Prostate gland (tissue), 2 donors: ENCODE measurements at regions not wholly inside any gene's neighbourhood (a gene's known extent, or its start where the extent isn't known, plus 50 kb on each side); places are given as distances from the start of the nearest gene placed in this dataset.

Experiments
- DNase-seq: peaks from one replicate; pipeline ENCODE4 v3.0.0-alpha.2; 2019; ENCODE audit warnings: low spot score
- H3K27ac ChIP-seq, 2 donors: fragments of 200-600 bp; sonication (generic); 2 replicates each; pipeline ENCODE4 v1.5.1; 2017 to 2019
- H3K27me3 ChIP-seq: fragments of 200-600 bp; sonication (generic); replicated peaks from 2 replicates; pipeline ENCODE4 v1.5.1; 2019; ENCODE audit not compliant: insufficient read depth
- H3K36me3 ChIP-seq, 2 donors: fragments of 200-600 bp; sonication (generic); 1 replicate in 1 of 2; 2 replicates in 1 of 2; pipeline versions ENCODE4 v1.5.1 to v1.8.1; 2017 to 2019
- H3K4me1 ChIP-seq: fragments of 200-600 bp; sonication (generic); replicated peaks from 2 replicates; pipeline ENCODE4 v1.5.1; 2019
- H3K4me3 ChIP-seq, 2 donors: fragments of 200-600 bp; sonication (generic); 2 replicates each; pipeline ENCODE4 v1.5.1; 2017 to 2019
- H3K9me3 ChIP-seq: fragments of 200-600 bp; sonication (generic); 2 replicates; pipeline ENCODE4 v1.5.1; 2017
- POLR2A ChIP-seq: fragments of 450-650 bp; IDR thresholded peaks from one replicate; pipeline ENCODE4 v1.6.1; 2016; ENCODE audit warnings: antibody characterized with exemption, mild to moderate bottlenecking
- POLR2AphosphoS5 ChIP-seq: sonication (generic); formaldehyde crosslinking; IDR thresholded peaks from one replicate; pipeline ENCODE4 v1.6.1; 2017; ENCODE audit warnings: antibody characterized with exemption
- WGBS: methylation state at CpG from one replicate; pipeline ENCODE4 v1.1.5; 2018; 5-methylcytosine and 5-hydroxymethylcytosine counted together
- intact Hi-C: fragments of 100-400 bp; cut with DNase I; formaldehyde crosslinking; loops from one replicate; pipeline ENCODE4 v1.14.2; 2022
- TF ChIP-seq, protein P1 (sequence below), 4 experiments: fragments of 200-600 bp in 2 of 4; fragments of 450-650 bp in 2 of 4; sonication (generic) in 2 of 4; IDR thresholded peaks; 1 replicate in 3 of 4; 2 replicates in 1 of 4; pipeline ENCODE4 v1.5.1; 2016 to 2019; ENCODE audit warnings: antibody characterized with exemption in 4 of 4, mild to moderate bottlenecking in 2 of 4, moderate library complexity in 2 of 4

GRCh38 chr1:188429386-188429785, 1600.6 kb downstream of the PLA2G4A start:
- Histone ChIP-seq H3K4me3 (no peak overlapping the region), H3K27ac (no peak overlapping the region), H3K36me3 (no peaks in the 10 kb centered on the region), H3K27me3 (no peaks in the 10 kb centered on the region), H3K4me1 (no peaks in the 10 kb centered on the region), H3K9me3 (no peaks in the 10 kb centered on the region)
- intact Hi-C loops, result no loop called here
- TF ChIP-seq POLR2AphosphoS5 (no peak), POLR2A (no peak)
- TF ChIP-seq, protein P1, sequence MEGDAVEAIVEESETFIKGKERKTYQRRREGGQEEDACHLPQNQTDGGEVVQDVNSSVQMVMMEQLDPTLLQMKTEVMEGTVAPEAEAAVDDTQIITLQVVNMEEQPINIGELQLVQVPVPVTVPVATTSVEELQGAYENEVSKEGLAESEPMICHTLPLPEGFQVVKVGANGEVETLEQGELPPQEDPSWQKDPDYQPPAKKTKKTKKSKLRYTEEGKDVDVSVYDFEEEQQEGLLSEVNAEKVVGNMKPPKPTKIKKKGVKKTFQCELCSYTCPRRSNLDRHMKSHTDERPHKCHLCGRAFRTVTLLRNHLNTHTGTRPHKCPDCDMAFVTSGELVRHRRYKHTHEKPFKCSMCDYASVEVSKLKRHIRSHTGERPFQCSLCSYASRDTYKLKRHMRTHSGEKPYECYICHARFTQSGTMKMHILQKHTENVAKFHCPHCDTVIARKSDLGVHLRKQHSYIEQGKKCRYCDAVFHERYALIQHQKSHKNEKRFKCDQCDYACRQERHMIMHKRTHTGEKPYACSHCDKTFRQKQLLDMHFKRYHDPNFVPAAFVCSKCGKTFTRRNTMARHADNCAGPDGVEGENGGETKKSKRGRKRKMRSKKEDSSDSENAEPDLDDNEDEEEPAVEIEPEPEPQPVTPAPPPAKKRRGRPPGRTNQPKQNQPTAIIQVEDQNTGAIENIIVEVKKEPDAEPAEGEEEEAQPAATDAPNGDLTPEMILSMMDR (IDR thresholded peaks at IDR 0.05), result no peak
- 91% methylated on average over 2 of the region's 2 CpGs for WGBS
- no peak for DNase-seq

GRCh38 chr1:188432427-188432826, 1603.7 kb downstream of the PLA2G4A start:
- WGBS, result 23% methylated on average over 1 of the region's 1 CpG
- TF ChIP-seq POLR2A, result no peak
- TF ChIP-seq, protein P1 (IDR thresholded peaks at IDR 0.05), result no peak
- TF ChIP-seq POLR2AphosphoS5, result no peak
- no peak overlapping the region for H3K4me3 ChIP-seq
- no peaks in the 10 kb centered on the region for H3K27me3 ChIP-seq
- H3K9me3 ChIP-seq, result no peaks in the 10 kb centered on the region
- no peaks in the 10 kb centered on the region for H3K4me1 ChIP-seq
- intact Hi-C loops, result no loop called here
- DNase-seq, result no peak
- no peaks in the 10 kb centered on the region for H3K36me3 ChIP-seq
- no peak overlapping the region for H3K27ac ChIP-seq

DNA sequence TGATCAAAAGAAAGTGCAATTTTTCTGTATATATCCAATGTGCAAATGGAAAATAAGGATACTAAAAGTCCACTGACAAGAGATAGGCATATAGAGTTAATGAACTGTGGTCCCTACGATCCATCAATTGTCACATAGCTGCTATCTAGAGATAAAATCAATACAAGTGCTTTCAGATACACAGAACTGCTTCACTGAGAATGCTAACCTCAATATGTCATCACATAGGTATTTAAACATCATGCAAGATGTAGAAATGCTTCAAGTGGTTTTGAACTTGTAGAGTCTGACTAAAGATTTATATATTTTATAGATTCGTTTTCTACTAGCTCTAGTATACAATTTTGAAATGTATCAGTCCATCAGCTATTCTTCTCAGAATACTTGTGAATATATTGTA, 1604.7 kb downstream of the PLA2G4A start:
- DNase-seq, result no peak
- Histone ChIP-seq H3K27ac (no peak overlapping the region), H3K36me3 (no peaks in the 10 kb centered on the region), H3K27me3 (no peaks in the 10 kb centered on the region), H3K4me1 (no peaks in the 10 kb centered on the region), H3K9me3 (no peaks in the 10 kb centered on the region), H3K4me3 (no peak overlapping the region)
- no peak for TF ChIP-seq POLR2A
- TF ChIP-seq, protein P1 (IDR thresholded peaks at IDR 0.05), result no peak
- no peak for TF ChIP-seq POLR2AphosphoS5
- 71% methylated on average over 2 of the region's 2 CpGs for WGBS
- intact Hi-C loops, result no loop called here

DNA sequence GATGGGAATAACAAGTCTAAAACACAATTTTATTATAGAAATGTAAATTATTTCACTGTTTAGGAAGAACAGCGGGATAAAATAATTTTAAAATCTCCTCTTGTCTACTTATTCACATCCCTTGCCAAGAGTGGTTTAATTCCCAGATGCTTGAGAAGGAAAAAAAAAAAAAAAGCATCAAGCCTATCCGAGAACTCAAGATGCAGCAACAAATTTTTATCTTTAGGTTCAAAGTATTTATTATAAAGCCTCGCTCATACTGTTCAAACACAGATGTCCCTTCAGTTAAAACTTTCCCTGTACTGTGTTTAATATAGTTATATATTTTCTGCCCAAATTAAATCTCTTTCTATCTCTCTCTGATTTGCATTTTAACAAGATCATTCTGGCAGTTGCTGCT, 1615.8 kb downstream of the PLA2G4A start:
- Histone ChIP-seq H3K9me3 (no peaks in the 10 kb centered on the region), H3K27ac (no peak overlapping the region), H3K4me3 (no peak overlapping the region), H3K36me3 (no peaks in the 10 kb centered on the region), H3K4me1 (no peaks in the 10 kb centered on the region), H3K27me3 (no peaks in the 10 kb centered on the region)
- DNase-seq, result no peak
- 45% methylated on average over 3 of the region's 3 CpGs for WGBS
- intact Hi-C loops, result no loop called here
- TF ChIP-seq, protein P1 (IDR thresholded peaks at IDR 0.05), result no peak
- TF ChIP-seq POLR2AphosphoS5 (no peak), POLR2A (no peak)

DNA sequence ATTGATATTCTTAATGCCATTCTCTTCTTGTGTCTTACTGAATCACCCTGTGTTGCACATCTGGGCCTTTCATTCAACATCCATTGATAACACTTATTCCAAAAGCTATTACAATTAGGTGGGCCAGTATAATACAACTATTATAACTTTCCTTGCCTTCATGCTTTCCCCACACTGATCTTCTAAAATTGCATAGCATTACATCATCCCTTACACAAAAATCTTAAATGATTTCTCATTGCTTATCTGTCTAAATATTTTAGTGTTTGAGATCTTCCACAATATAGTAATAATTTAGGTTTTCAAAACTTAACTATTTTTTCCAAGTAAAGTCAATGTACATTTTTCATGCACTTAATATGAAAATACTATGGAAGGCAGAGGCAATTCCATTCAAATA, 1634.1 kb downstream of the PLA2G4A start:
- no peak for DNase-seq
- intact Hi-C loops, result no loop called here
- TF ChIP-seq, protein P1 (IDR thresholded peaks at IDR 0.05), result no peak
- TF ChIP-seq POLR2A (no peak), POLR2AphosphoS5 (no peak)

More for the DNA sequence above, 1634.1 kb downstream of the PLA2G4A start:
- Histone ChIP-seq H3K4me3 (no peak overlapping the region), H3K36me3 (no peaks in the 10 kb centered on the region), H3K4me1 (no peaks in the 10 kb centered on the region), H3K27ac (no peak overlapping the region), H3K27me3 (no peaks in the 10 kb centered on the region), H3K9me3 (no peaks in the 10 kb centered on the region)
